Panc1 (cell line): ENCODE measurements at regions not wholly inside any gene's neighbourhood (a gene's known extent, or its start where the extent isn't known, plus 50 kb on each side); places are given as distances from the start of the nearest gene placed in this dataset.

Source experiments
- TF ChIP-seq, protein P1 (sequence below): fragments of 450-650 bp; IDR thresholded peaks from 2 replicates; pipeline ENCODE4 v1.5.1; 2017; ENCODE audit warnings: mild to moderate bottlenecking
- TF ChIP-seq, protein P2 (sequence below), 2 experiments: IDR thresholded peaks; 2 replicates each; pipeline ENCODE4 v1.6.1; 2011 to 2012; ENCODE audit warnings: low read depth in 2 of 2, control low read depth in 1 of 2, low read length in 1 of 2, mild to moderate bottlenecking in 1 of 2, moderate library complexity in 1 of 2; ENCODE audit not compliant: insufficient read depth in 1 of 2

DNA sequence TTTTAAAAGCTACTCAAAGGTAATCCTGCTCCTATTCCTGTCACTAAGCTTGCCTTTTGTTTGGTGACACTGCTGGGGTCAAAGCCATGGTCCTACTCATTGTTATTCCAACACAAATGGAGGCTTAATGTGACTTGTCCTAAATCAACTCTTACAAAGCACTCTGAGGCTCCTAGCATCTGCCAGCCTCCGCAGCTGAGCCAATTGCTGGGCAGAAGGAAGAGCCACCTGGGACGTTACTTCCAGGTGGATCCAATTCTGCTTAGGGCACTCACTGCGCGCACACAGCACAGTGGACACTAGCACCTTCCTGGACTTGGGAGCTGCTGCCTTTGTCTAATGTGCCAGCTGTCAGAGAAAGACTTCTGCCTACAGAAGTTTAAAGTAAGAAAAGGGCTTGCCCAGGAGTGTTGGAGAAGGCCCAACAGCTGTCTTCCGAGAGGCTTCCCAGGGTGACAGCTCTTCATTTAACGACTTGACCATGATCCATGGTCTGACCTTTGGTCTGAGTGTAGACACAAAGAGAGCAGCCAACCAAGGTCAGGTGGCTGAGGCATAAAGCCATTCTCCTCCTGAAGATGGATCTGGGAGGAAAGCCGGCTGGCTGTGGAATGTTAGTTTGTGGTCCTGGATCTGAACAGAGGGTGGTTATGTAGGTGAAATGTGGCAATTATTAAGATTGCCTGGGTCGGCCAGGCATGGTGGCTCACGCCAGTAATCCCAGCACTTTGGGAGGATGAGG, 102.2 kb downstream of the AQP9 start:
- TF ChIP-seq, protein P1, sequence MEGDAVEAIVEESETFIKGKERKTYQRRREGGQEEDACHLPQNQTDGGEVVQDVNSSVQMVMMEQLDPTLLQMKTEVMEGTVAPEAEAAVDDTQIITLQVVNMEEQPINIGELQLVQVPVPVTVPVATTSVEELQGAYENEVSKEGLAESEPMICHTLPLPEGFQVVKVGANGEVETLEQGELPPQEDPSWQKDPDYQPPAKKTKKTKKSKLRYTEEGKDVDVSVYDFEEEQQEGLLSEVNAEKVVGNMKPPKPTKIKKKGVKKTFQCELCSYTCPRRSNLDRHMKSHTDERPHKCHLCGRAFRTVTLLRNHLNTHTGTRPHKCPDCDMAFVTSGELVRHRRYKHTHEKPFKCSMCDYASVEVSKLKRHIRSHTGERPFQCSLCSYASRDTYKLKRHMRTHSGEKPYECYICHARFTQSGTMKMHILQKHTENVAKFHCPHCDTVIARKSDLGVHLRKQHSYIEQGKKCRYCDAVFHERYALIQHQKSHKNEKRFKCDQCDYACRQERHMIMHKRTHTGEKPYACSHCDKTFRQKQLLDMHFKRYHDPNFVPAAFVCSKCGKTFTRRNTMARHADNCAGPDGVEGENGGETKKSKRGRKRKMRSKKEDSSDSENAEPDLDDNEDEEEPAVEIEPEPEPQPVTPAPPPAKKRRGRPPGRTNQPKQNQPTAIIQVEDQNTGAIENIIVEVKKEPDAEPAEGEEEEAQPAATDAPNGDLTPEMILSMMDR = no peak
- TF ChIP-seq, protein P2, sequence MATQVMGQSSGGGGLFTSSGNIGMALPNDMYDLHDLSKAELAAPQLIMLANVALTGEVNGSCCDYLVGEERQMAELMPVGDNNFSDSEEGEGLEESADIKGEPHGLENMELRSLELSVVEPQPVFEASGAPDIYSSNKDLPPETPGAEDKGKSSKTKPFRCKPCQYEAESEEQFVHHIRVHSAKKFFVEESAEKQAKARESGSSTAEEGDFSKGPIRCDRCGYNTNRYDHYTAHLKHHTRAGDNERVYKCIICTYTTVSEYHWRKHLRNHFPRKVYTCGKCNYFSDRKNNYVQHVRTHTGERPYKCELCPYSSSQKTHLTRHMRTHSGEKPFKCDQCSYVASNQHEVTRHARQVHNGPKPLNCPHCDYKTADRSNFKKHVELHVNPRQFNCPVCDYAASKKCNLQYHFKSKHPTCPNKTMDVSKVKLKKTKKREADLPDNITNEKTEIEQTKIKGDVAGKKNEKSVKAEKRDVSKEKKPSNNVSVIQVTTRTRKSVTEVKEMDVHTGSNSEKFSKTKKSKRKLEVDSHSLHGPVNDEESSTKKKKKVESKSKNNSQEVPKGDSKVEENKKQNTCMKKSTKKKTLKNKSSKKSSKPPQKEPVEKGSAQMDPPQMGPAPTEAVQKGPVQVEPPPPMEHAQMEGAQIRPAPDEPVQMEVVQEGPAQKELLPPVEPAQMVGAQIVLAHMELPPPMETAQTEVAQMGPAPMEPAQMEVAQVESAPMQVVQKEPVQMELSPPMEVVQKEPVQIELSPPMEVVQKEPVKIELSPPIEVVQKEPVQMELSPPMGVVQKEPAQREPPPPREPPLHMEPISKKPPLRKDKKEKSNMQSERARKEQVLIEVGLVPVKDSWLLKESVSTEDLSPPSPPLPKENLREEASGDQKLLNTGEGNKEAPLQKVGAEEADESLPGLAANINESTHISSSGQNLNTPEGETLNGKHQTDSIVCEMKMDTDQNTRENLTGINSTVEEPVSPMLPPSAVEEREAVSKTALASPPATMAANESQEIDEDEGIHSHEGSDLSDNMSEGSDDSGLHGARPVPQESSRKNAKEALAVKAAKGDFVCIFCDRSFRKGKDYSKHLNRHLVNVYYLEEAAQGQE (IDR thresholded peaks at IDR 0.05; ENCODE audit: insufficient read depth in 1 of 2, low read depth in 2 of 2, low read length in 1 of 2) = no peak
